ENCODE measurements at regions not wholly inside any gene's neighbourhood (a gene's known extent, or its start where the extent isn't known, plus 50 kb on each side); places are given as distances from the start of the nearest gene placed in this dataset.

DNA sequence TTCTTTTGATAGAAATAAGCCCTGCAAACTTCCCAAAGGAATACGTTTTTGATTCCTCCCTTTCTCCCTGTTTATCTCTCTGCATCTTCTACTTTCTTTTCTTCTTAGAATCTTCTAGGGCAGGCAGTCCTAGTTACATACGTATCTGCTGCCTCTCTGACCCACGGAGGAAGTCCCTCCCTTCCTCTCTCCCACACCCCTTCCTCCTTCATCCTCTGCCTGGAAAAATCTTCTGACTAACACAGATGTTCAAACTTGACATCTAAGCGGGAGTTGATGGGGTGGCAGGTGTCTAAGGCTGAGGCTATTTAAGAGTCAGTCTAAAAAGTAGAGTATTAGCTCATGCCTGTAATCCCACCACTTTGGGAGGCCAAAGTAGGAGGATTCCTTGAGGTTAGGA lies 88.6 kb downstream of the MAP1LC3B2 start:
- TF ChIP-seq, protein P1, sequence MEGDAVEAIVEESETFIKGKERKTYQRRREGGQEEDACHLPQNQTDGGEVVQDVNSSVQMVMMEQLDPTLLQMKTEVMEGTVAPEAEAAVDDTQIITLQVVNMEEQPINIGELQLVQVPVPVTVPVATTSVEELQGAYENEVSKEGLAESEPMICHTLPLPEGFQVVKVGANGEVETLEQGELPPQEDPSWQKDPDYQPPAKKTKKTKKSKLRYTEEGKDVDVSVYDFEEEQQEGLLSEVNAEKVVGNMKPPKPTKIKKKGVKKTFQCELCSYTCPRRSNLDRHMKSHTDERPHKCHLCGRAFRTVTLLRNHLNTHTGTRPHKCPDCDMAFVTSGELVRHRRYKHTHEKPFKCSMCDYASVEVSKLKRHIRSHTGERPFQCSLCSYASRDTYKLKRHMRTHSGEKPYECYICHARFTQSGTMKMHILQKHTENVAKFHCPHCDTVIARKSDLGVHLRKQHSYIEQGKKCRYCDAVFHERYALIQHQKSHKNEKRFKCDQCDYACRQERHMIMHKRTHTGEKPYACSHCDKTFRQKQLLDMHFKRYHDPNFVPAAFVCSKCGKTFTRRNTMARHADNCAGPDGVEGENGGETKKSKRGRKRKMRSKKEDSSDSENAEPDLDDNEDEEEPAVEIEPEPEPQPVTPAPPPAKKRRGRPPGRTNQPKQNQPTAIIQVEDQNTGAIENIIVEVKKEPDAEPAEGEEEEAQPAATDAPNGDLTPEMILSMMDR (IDR thresholded peaks at IDR 0.05) = no peak
- TF ChIP-seq KDM1A (IDR thresholded peaks at IDR 0.05; ENCODE audit: low read depth) (no peak), CHD2 (IDR thresholded peaks at IDR 0.05; ENCODE audit: low read length, partially characterized antibody) (no peak), EHMT2 (IDR thresholded peaks at IDR 0.05; ENCODE audit: low read depth) (no peak), NR3C1 (IDR thresholded peaks at IDR 0.05) (no peak), CEBPB (IDR thresholded peaks at IDR 0.05) (no peak), CBX2 (IDR thresholded peaks at IDR 0.05; ENCODE audit: borderline replicate concordance, low read depth) (no peak), POLR2A (IDR thresholded peaks at IDR 0.05; ENCODE audit: low read length) (no peak)
- TF ChIP-seq, protein P2, sequence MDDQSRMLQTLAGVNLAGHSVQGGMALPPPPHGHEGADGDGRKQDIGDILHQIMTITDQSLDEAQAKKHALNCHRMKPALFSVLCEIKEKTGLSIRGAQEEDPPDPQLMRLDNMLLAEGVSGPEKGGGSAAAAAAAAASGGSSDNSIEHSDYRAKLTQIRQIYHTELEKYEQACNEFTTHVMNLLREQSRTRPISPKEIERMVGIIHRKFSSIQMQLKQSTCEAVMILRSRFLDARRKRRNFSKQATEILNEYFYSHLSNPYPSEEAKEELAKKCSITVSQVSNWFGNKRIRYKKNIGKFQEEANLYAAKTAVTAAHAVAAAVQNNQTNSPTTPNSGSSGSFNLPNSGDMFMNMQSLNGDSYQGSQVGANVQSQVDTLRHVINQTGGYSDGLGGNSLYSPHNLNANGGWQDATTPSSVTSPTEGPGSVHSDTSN (IDR thresholded peaks at IDR 0.05) = no peak
- TF ChIP-seq, protein P3, sequence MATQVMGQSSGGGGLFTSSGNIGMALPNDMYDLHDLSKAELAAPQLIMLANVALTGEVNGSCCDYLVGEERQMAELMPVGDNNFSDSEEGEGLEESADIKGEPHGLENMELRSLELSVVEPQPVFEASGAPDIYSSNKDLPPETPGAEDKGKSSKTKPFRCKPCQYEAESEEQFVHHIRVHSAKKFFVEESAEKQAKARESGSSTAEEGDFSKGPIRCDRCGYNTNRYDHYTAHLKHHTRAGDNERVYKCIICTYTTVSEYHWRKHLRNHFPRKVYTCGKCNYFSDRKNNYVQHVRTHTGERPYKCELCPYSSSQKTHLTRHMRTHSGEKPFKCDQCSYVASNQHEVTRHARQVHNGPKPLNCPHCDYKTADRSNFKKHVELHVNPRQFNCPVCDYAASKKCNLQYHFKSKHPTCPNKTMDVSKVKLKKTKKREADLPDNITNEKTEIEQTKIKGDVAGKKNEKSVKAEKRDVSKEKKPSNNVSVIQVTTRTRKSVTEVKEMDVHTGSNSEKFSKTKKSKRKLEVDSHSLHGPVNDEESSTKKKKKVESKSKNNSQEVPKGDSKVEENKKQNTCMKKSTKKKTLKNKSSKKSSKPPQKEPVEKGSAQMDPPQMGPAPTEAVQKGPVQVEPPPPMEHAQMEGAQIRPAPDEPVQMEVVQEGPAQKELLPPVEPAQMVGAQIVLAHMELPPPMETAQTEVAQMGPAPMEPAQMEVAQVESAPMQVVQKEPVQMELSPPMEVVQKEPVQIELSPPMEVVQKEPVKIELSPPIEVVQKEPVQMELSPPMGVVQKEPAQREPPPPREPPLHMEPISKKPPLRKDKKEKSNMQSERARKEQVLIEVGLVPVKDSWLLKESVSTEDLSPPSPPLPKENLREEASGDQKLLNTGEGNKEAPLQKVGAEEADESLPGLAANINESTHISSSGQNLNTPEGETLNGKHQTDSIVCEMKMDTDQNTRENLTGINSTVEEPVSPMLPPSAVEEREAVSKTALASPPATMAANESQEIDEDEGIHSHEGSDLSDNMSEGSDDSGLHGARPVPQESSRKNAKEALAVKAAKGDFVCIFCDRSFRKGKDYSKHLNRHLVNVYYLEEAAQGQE (IDR thresholded peaks at IDR 0.05) = no peak
- TF ChIP-seq, protein P4, sequence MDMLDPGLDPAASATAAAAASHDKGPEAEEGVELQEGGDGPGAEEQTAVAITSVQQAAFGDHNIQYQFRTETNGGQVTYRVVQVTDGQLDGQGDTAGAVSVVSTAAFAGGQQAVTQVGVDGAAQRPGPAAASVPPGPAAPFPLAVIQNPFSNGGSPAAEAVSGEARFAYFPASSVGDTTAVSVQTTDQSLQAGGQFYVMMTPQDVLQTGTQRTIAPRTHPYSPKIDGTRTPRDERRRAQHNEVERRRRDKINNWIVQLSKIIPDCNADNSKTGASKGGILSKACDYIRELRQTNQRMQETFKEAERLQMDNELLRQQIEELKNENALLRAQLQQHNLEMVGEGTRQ (IDR thresholded peaks at IDR 0.05) = no peak
- TF ChIP-seq, protein P5, sequence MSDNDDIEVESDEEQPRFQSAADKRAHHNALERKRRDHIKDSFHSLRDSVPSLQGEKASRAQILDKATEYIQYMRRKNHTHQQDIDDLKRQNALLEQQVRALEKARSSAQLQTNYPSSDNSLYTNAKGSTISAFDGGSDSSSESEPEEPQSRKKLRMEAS (IDR thresholded peaks at IDR 0.05) = no peak
